PC-9 (cell line): ENCODE measurements at regions not wholly inside any gene's neighbourhood (a gene's known extent, or its start where the extent isn't known, plus 50 kb on each side); places are given as distances from the start of the nearest gene placed in this dataset.

ENCODE experiments used
- BruUV-seq: library from RNA; stranded (reverse); fragments of 400-500 nt; replicated peaks from 2 replicates; lab custom pipeline; 2021; lab: Mats Ljungman, UMichigan
- CTCF ChIA-PET: fragments of 300-600 bp; sonication (Branson Sonifier 250); formaldehyde crosslinking; loops from one replicate; lab custom pipeline; 2022; ENCODE audit warnings: antibody characterized with exemption; lab: Charles Lee
- POLR2A ChIA-PET: fragments of 300-600 bp; sonication (Branson Sonifier 250); formaldehyde crosslinking; loops from one replicate; lab custom pipeline; 2022; ENCODE audit warnings: antibody characterized with exemption; ENCODE audit not compliant: unreplicated experiment; lab: Charles Lee
- DNase-seq, 2 experiments: peaks; one replicate each; pipeline versions ENCODE4 v3.0.0 to v3.0.0-alpha.2; 2015 to 2022; ENCODE audit warnings: mixed read lengths in 1 of 2
- H2AFZ ChIP-seq: fragments of 200-600 bp; sonication (generic); 2 replicates; pipeline ENCODE4 v1.8.1; 2017; ENCODE audit warnings: antibody characterized with exemption
- H3F3A ChIP-seq: fragments of 200-600 bp; sonication (generic); 2 replicates; pipeline ENCODE4 v1.8.1; 2017; ENCODE audit warnings: antibody characterized with exemption, mild to moderate bottlenecking, low read depth; ENCODE audit not compliant: insufficient read depth
- H3K27ac ChIP-seq: fragments of 200-600 bp; sonication (generic); 2 replicates; pipeline ENCODE4 v1.6.1; 2016; ENCODE audit warnings: mixed run types
- H3K27me3 ChIP-seq: fragments of 200-600 bp; sonication (generic); 2 replicates; pipeline ENCODE4 v1.6.1; 2016; ENCODE audit warnings: low read depth, mixed run types; ENCODE audit not compliant: insufficient read depth
- H3K36me3 ChIP-seq: fragments of 200-600 bp; sonication (generic); 2 replicates; pipeline ENCODE4 v1.6.1; 2016; ENCODE audit warnings: low read depth, mixed run types
- H3K4me1 ChIP-seq: fragments of 200-600 bp; sonication (generic); replicated peaks from 2 replicates; pipeline ENCODE4 v1.6.1; 2016; ENCODE audit warnings: mixed run types; ENCODE audit not compliant: insufficient read depth
- H3K4me2 ChIP-seq: fragments of 200-600 bp; sonication (generic); 2 replicates; pipeline ENCODE4 v1.6.1; 2017; ENCODE audit warnings: mixed run types
- H3K4me3 ChIP-seq: fragments of 200-600 bp; sonication (generic); 2 replicates; pipeline ENCODE4 v1.6.1; 2016; ENCODE audit warnings: mixed run types
- H3K79me2 ChIP-seq: fragments of 200-600 bp; sonication (generic); 2 replicates; pipeline ENCODE4 v1.6.1; 2017; ENCODE audit warnings: low read depth, mixed run types
- H3K9me2 ChIP-seq: fragments of 200-600 bp; sonication (generic); 2 replicates; pipeline ENCODE4 v1.8.1; 2017; ENCODE audit warnings: mild to moderate bottlenecking; ENCODE audit not compliant: insufficient read depth
- H3K9me3 ChIP-seq: fragments of 200-600 bp; sonication (generic); 2 replicates; pipeline ENCODE4 v1.8.1; 2016; ENCODE audit warnings: low read depth; ENCODE audit not compliant: insufficient read depth
- H4K20me1 ChIP-seq: fragments of 200-600 bp; sonication (generic); 2 replicates; pipeline ENCODE4 v1.8.1; 2017; ENCODE audit not compliant: insufficient read depth
- EZH2 ChIP-seq: fragments of 200-600 bp; sonication (generic); IDR thresholded peaks from 2 replicates; pipeline ENCODE4 v1.8.0; 2017; ENCODE audit warnings: antibody characterized with exemption, low read depth
- intact Hi-C: fragments of 100-400 bp; cut with micrococcal nuclease; formaldehyde crosslinking; loops from one replicate; pipeline ENCODE4 v1.10.0; 2022; ENCODE audit not compliant: unreplicated experiment
- TF ChIP-seq, protein P1 (sequence below): fragments of 200-600 bp; sonication (generic); conservative IDR thresholded peaks from 2 replicates; pipeline ENCODE4 v1.6.1; 2017; ENCODE audit warnings: mixed run types, antibody characterized with exemption, mild to moderate bottlenecking, moderate library complexity

DNA sequence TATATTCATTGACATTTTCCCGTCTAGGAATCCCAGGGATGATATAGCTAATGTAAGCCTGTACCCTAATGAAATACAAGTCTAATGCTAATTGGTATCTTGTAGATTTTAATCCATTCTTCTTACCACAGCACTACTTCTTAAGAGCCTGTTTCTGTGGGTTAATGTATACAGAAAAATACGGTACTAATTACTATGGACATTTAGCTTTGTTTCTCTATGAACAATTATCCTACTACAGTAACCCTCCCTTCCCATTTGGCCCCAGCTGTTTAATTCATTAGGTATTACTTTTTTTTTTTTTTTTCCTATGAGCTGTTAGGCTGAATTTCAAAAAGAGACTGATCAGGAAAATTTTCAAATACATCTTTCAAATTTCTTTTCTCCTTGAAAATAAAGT is 245.1 kb upstream of the SLC7A11 start:
- Histone ChIP-seq H3K79me2 (no peaks in the 10 kb centered on the region), H4K20me1 (no peaks in the 10 kb centered on the region), H2AFZ (no peak overlapping the region), H3K4me3 (no peak overlapping the region), H3K9me3 (no peaks in the 10 kb centered on the region), H3K36me3 (no peaks in the 10 kb centered on the region), H3K4me2 (no peak overlapping the region), H3K27ac (no peak overlapping the region), H3F3A (no peaks in the 10 kb centered on the region), H3K27me3 (no peaks in the 10 kb centered on the region), H3K4me1 (no peaks in the 10 kb centered on the region), H3K9me2 (no peaks in the 10 kb centered on the region)
- DNase-seq, result no peak
- intact Hi-C loops, result no loop called here
- TF ChIP-seq, protein P1, sequence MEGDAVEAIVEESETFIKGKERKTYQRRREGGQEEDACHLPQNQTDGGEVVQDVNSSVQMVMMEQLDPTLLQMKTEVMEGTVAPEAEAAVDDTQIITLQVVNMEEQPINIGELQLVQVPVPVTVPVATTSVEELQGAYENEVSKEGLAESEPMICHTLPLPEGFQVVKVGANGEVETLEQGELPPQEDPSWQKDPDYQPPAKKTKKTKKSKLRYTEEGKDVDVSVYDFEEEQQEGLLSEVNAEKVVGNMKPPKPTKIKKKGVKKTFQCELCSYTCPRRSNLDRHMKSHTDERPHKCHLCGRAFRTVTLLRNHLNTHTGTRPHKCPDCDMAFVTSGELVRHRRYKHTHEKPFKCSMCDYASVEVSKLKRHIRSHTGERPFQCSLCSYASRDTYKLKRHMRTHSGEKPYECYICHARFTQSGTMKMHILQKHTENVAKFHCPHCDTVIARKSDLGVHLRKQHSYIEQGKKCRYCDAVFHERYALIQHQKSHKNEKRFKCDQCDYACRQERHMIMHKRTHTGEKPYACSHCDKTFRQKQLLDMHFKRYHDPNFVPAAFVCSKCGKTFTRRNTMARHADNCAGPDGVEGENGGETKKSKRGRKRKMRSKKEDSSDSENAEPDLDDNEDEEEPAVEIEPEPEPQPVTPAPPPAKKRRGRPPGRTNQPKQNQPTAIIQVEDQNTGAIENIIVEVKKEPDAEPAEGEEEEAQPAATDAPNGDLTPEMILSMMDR, result no peak
- no peak for TF ChIP-seq EZH2
- ChIA-PET CTCF (no interaction called here), POLR2A (no interaction called here)
- BruUV-seq, result no TSS peak

DNA sequence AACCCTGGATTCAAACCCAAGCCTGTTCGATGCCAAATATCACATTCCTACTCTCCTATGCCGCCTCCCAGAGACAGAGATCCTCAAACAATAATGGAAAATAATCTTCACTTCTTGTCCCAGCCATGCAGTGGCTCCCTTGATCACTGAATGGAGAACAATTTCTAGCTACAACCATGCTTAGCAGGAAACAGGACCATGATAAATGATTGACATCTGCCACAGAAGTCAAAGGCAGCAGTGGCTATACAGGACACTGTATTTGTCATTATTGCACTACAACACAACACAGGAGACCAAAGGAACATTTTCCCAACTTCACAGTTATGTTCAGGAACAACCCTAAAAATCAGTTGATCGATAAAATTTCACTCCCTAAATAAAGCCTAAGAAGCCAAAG is 243.3 kb upstream of the SLC7A11 start:
- CTCF ChIA-PET, result no interaction called here
- DNase-seq, result no peak

DNA sequence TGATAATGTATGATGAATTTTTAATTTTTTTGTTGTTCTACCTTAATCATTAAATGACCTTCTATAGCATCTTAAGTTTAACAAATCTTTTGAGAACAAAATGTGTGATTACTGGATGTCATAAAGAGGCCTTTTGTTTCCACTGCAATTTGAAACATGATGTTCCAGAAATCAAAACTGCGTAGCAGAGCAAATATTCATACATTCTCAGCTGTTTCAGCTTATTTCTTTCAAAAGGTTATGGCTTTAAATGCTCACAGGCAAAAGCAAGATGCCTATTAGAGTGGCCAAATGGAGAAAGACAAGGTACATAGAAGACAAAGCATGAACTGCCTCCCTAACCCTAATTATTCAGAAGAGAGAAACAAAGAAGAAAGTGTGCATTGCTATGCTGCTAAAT is 233.0 kb upstream of the SLC7A11 start:
- no peak for DNase-seq
- Histone ChIP-seq H3K27ac (no peak overlapping the region), H3K9me2 (no peaks in the 10 kb centered on the region), H3K36me3 (no peaks in the 10 kb centered on the region), H3F3A (no peaks in the 10 kb centered on the region), H3K4me3 (no peak overlapping the region), H2AFZ (no peak overlapping the region), H3K9me3 (no peaks in the 10 kb centered on the region), H3K27me3 (no peaks in the 10 kb centered on the region), H3K79me2 (no peaks in the 10 kb centered on the region), H3K4me2 (no peak overlapping the region), H3K4me1 (no peaks in the 10 kb centered on the region), H4K20me1 (no peaks in the 10 kb centered on the region)
- TF ChIP-seq, protein P1, result no peak
- TF ChIP-seq EZH2, result no peak
- ChIA-PET CTCF (no interaction called here), POLR2A (no interaction called here)
- intact Hi-C loops, result no loop called here
- BruUV-seq, result no TSS peak

More for the DNA sequence above, 243.3 kb upstream of the SLC7A11 start:
- no peak overlapping the region for H3K4me3 ChIP-seq
- no peaks in the 10 kb centered on the region for H3F3A ChIP-seq
- H3K4me1 ChIP-seq, result no peaks in the 10 kb centered on the region
- H3K79me2 ChIP-seq, result no peaks in the 10 kb centered on the region
- H3K36me3 ChIP-seq, result no peaks in the 10 kb centered on the region
- no TSS peak for BruUV-seq
- POLR2A ChIA-PET, result no interaction called here
- H3K9me2 ChIP-seq, result no peaks in the 10 kb centered on the region
- H3K27ac ChIP-seq, result no peak overlapping the region
- no peaks in the 10 kb centered on the region for H4K20me1 ChIP-seq
- intact Hi-C loops, result no loop called here
- H3K4me2 ChIP-seq, result no peak overlapping the region
- no peaks in the 10 kb centered on the region for H3K9me3 ChIP-seq
- no peak overlapping the region for H2AFZ ChIP-seq
- H3K27me3 ChIP-seq, result no peaks in the 10 kb centered on the region
- TF ChIP-seq EZH2, result no peak
- TF ChIP-seq, protein P1, result no peak
